Adrenal gland (tissue), 5 donors: ENCODE measurements at regions not wholly inside any gene's neighbourhood (a gene's known extent, or its start where the extent isn't known, plus 50 kb on each side); places are given as distances from the start of the nearest gene placed in this dataset.

Experiments
- CTCF ChIP-seq, 6 experiments: fragments of 450-650 bp in 4 of 6; fragments of 200-600 bp in 2 of 6; sonication (generic) in 1 of 6; IDR thresholded peaks; 1 replicate in 5 of 6; 2 replicates in 1 of 6; pipeline versions ENCODE4 v1.5.1 to v1.8.0; 2016 to 2021; ENCODE audit warnings: antibody characterized with exemption in 6 of 6, mild to moderate bottlenecking in 2 of 6, moderate library complexity in 1 of 6
- POLR2A ChIP-seq, 2 donors: fragments of 450-650 bp; IDR thresholded peaks; one replicate each; pipeline ENCODE4 v1.6.1; 2017; ENCODE audit warnings: antibody characterized with exemption in 2 of 2, mild to moderate bottlenecking in 2 of 2, moderate library complexity in 1 of 2
- donor health status: DM: no; HTN: no; CAD: no.

- TF ChIP-seq CTCF (IDR thresholded peaks at IDR 0.05): no peak
- TF ChIP-seq POLR2A (IDR thresholded peaks at IDR 0.05): no peak
These were observed 194.8 kb downstream of the ANAPC1 start for GRCh38 chr2:111689174-111689573.
